HL-60 (cell line): ENCODE measurements at regions not wholly inside any gene's neighbourhood (a gene's known extent, or its start where the extent isn't known, plus 50 kb on each side); places are given as distances from the start of the nearest gene placed in this dataset.
"Not testable (repeated sequence)": the region's sequence is repeated elsewhere in the genome, so short reads cannot be mapped to it uniquely, and the experiment has no call there.

Experiments
- GABPA ChIP-seq: IDR thresholded peaks from 2 replicates; pipeline ENCODE4 v1.6.1; 2012; ENCODE audit warnings: low read depth
- TF ChIP-seq, protein P1 (sequence below): IDR thresholded peaks from one replicate; pipeline ENCODE4 v1.5.1; 2011; ENCODE audit warnings: low read length, control low read depth, inconsistent platforms; ENCODE audit not compliant: insufficient read depth
- TF ChIP-seq, protein P2 (sequence below): IDR thresholded peaks from 2 replicates; pipeline ENCODE4 v1.6.1; 2012; ENCODE audit warnings: low read depth; ENCODE audit not compliant: insufficient replicate concordance

DNA sequence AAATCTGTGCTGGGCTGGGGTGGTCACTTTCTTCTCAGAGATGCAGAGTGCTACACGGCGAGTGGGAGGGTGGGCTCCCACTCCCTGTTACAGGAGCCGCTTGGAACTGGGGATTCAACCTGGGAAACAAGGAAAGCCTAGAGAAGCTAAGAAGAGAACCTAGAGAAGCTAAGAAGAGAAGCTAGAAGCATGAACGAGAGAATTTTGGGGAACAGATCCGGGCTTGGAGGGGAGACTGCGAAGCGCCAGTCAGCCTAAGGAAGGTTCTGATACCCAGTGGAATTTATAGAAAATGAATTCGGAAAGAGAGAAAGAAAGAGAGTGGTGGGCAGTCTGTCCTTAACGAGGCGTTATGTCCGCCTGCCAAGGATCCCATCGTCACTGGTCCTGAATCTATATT lies 492.0 kb downstream of the PRIM2 start:
- TF ChIP-seq GABPA: not testable (repeated sequence)
- TF ChIP-seq, protein P1, sequence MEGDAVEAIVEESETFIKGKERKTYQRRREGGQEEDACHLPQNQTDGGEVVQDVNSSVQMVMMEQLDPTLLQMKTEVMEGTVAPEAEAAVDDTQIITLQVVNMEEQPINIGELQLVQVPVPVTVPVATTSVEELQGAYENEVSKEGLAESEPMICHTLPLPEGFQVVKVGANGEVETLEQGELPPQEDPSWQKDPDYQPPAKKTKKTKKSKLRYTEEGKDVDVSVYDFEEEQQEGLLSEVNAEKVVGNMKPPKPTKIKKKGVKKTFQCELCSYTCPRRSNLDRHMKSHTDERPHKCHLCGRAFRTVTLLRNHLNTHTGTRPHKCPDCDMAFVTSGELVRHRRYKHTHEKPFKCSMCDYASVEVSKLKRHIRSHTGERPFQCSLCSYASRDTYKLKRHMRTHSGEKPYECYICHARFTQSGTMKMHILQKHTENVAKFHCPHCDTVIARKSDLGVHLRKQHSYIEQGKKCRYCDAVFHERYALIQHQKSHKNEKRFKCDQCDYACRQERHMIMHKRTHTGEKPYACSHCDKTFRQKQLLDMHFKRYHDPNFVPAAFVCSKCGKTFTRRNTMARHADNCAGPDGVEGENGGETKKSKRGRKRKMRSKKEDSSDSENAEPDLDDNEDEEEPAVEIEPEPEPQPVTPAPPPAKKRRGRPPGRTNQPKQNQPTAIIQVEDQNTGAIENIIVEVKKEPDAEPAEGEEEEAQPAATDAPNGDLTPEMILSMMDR: not testable (repeated sequence)
- TF ChIP-seq, protein P2, sequence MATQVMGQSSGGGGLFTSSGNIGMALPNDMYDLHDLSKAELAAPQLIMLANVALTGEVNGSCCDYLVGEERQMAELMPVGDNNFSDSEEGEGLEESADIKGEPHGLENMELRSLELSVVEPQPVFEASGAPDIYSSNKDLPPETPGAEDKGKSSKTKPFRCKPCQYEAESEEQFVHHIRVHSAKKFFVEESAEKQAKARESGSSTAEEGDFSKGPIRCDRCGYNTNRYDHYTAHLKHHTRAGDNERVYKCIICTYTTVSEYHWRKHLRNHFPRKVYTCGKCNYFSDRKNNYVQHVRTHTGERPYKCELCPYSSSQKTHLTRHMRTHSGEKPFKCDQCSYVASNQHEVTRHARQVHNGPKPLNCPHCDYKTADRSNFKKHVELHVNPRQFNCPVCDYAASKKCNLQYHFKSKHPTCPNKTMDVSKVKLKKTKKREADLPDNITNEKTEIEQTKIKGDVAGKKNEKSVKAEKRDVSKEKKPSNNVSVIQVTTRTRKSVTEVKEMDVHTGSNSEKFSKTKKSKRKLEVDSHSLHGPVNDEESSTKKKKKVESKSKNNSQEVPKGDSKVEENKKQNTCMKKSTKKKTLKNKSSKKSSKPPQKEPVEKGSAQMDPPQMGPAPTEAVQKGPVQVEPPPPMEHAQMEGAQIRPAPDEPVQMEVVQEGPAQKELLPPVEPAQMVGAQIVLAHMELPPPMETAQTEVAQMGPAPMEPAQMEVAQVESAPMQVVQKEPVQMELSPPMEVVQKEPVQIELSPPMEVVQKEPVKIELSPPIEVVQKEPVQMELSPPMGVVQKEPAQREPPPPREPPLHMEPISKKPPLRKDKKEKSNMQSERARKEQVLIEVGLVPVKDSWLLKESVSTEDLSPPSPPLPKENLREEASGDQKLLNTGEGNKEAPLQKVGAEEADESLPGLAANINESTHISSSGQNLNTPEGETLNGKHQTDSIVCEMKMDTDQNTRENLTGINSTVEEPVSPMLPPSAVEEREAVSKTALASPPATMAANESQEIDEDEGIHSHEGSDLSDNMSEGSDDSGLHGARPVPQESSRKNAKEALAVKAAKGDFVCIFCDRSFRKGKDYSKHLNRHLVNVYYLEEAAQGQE: not testable (repeated sequence)
